Left lung (tissue), 4 donors: ENCODE measurements at regions not wholly inside any gene's neighbourhood (a gene's known extent, or its start where the extent isn't known, plus 50 kb on each side); places are given as distances from the start of the nearest gene placed in this dataset.
"Not testable (repeated sequence)": the region's sequence is repeated elsewhere in the genome, so short reads cannot be mapped to it uniquely, and the experiment has no call there.

Source experiments
- ATAC-seq: fragments of 200-7000 bp; cut with Tn5 transposase; one replicate; pipeline ENCODE4 v1.9.1; 2020; ENCODE audit warnings: moderate library complexity
- DNase-seq, 4 donors: peaks; one replicate each; pipeline ENCODE4 v3.0.0-alpha.2; 2013 to 2020
- H3K27ac ChIP-seq, 2 donors: fragments of 200-600 bp; sonication (generic) in 1 of 2; one replicate each; pipeline versions ENCODE4 v1.5.0 to v1.8.0; 2020 to 2021
- H3K27me3 ChIP-seq, 2 donors: fragments of 200-600 bp; sonication (generic) in 1 of 2; one replicate each; pipeline versions ENCODE4 v1.5.0 to v1.8.0; 2020 to 2021
- H3K36me3 ChIP-seq, 2 donors: fragments of 200-600 bp; sonication (generic) in 1 of 2; one replicate each; pipeline versions ENCODE4 v1.5.0 to v1.8.0; 2020 to 2021
- H3K4me1 ChIP-seq, 2 donors: fragments of 200-600 bp; one replicate each; pipeline ENCODE4 v1.8.0; 2021
- H3K4me3 ChIP-seq, 2 donors: fragments of 200-600 bp; sonication (generic) in 1 of 2; one replicate each; pipeline versions ENCODE4 v1.5.0 to v1.8.0; 2020 to 2021; ENCODE audit warnings: mild to moderate bottlenecking in 1 of 2
- H3K9me3 ChIP-seq, 2 donors: fragments of 200-600 bp; sonication (generic) in 1 of 2; one replicate each; pipeline versions ENCODE4 v1.5.0 to v1.8.0; 2020 to 2021
- intact Hi-C, 2 donors: fragments of 100-400 bp; cut with DNase I; formaldehyde crosslinking; loops; one replicate each; pipeline versions ENCODE4 v1.11.2 to v1.14.2; 2022
- TF ChIP-seq, protein P1 (sequence below), 2 donors: fragments of 200-600 bp; sonication (generic) in 1 of 2; IDR thresholded peaks; one replicate each; pipeline versions ENCODE4 v1.5.0 to v1.8.0; 2021; ENCODE audit warnings: antibody characterized with exemption in 2 of 2
- donor health status: DM: no; HTN: yes; CAD: no.
- donor health status: DM: no; HTN: no; CAD: no.

DNA sequence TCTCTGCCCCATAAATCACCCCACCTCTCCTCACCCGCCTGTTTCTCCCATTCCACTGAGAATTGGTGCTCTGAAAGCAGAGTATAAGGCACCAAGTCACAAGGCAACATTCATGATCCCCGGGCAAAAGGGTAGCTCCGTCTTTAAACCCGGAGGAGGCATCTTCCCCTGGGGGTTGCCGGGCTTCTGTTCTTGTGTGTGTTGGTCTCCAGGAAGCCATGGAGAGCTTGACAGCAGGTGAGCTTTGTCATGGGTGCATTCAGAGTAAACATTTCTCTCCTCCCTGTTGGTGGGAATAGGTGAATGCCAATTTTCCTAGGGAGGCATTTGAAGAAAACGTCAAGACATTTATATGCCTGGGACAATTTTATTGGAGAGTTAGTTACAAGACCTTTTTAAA is 275.5 kb upstream of the USP9Y start:
- H3K4me3 ChIP-seq, result no peak overlapping the region
- DNase-seq (no peak), ATAC-seq (no peak)
- no peaks in the 10 kb centered on the region for H3K36me3 ChIP-seq
- intact Hi-C loops, result no loop called here
- no peaks in the 10 kb centered on the region for H3K4me1 ChIP-seq
- TF ChIP-seq, protein P1, sequence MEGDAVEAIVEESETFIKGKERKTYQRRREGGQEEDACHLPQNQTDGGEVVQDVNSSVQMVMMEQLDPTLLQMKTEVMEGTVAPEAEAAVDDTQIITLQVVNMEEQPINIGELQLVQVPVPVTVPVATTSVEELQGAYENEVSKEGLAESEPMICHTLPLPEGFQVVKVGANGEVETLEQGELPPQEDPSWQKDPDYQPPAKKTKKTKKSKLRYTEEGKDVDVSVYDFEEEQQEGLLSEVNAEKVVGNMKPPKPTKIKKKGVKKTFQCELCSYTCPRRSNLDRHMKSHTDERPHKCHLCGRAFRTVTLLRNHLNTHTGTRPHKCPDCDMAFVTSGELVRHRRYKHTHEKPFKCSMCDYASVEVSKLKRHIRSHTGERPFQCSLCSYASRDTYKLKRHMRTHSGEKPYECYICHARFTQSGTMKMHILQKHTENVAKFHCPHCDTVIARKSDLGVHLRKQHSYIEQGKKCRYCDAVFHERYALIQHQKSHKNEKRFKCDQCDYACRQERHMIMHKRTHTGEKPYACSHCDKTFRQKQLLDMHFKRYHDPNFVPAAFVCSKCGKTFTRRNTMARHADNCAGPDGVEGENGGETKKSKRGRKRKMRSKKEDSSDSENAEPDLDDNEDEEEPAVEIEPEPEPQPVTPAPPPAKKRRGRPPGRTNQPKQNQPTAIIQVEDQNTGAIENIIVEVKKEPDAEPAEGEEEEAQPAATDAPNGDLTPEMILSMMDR (IDR thresholded peaks at IDR 0.05), result no peak
- H3K9me3 ChIP-seq, result no peaks in the 10 kb centered on the region
- no peak overlapping the region for H3K27ac ChIP-seq
- H3K27me3 ChIP-seq, result peaks cover 0 to 16% of the 10 kb centered on the region in 2 donors

DNA sequence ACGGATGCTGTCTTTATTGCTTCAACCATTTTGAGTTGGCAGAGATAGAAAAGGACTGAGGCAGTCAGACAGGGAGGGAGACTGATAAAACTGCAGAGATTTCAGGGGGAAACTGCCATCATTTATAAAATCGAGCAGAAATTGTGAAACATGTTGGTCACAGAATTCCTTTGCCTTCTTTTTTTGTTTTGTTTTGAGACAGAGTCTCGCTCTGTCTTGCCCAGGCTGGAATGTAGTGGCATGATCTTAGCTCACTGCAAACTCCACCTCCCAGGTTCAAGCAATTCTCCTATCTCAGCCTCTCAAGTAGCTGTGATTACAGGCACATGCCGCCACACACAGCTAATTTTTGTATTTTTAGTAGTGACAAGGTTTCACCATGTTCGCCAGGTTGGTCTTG is 273.7 kb upstream of the USP9Y start:
- Histone ChIP-seq H3K9me3 (no peaks in the 10 kb centered on the region), H3K27ac (no peak overlapping the region), H3K4me1 (no peaks in the 10 kb centered on the region), H3K36me3 (no peaks in the 10 kb centered on the region), H3K27me3 (no peaks in the 10 kb centered on the region), H3K4me3 (no peak overlapping the region)
- ATAC-seq (no peak), DNase-seq (no peak)
- TF ChIP-seq, protein P1 (IDR thresholded peaks at IDR 0.05), result no peak
- intact Hi-C loops, result no loop called here

DNA sequence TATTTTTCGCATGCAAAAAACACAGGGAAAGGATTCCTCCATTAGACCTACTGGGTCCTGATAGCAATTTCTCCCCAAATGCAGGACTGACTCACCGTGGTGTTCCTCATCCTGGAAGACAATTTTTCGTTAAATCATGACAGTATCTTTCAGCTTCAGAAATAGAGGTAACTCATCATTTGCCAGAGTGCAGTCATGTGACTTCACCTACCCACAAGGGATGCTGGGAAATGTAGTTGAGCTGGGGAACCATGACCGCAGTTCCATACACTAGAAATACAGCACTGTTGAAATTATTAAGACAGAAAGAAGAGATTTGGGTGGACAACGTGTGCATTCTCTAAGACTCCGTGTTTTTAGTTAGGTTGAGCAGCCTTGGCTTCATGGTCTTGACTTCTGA is 269.5 kb upstream of the USP9Y start:
- H3K36me3 ChIP-seq, result no peaks in the 10 kb centered on the region
- intact Hi-C loops, result no loop called here

DNA sequence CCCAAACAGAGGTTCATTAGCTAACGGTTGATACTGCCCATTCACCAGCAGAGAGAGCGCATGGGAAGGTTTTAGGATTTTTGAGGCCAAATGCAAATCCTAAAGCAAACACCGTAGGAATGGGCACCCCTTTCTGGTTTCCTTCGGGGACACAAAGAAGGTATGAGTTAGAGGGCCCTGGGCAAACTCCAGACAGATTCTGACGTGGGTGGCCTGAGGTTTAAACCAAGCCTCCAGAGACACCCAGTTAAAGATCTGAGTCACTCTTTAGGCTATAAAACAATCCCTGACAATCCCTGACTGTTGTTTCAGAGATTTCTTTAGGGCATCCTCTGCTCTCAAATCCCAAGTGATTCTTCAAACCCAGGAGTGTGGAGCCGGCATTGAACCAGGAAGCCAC is 262.2 kb upstream of the USP9Y start:
- intact Hi-C loops, H3K4me3 ChIP-seq, H3K9me3 ChIP-seq, H3K27me3 ChIP-seq, DNase-seq, H3K36me3 ChIP-seq, H3K27ac ChIP-seq, ATAC-seq, H3K4me1 ChIP-seq: not testable (repeated sequence)

More for the DNA sequence above, 269.5 kb upstream of the USP9Y start:
- no peak overlapping the region for H3K27ac ChIP-seq
- no peaks in the 10 kb centered on the region for H3K9me3 ChIP-seq
- TF ChIP-seq, protein P1 (IDR thresholded peaks at IDR 0.05), result no peak
- ATAC-seq, result no peak
- DNase-seq, result no peak
- no peaks in the 10 kb centered on the region for H3K27me3 ChIP-seq
- H3K4me1 ChIP-seq, result no peaks in the 10 kb centered on the region
- H3K4me3 ChIP-seq, result no peak overlapping the region

DNA sequence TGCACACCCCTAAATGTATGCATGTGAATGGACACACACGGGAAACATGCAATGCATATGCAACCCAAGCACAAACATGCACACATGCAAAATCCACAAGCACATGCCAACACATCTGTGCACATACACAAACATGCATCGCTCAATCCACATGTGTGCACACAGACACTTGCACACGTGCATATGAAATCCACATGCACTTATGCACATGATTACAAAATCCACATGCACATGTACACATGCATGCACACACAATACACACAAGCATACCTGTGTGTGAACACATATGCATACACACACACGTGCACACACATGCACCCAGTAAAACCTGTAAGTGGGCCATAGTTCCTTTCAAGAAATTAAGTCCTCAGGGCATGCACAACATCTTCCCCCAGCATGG is 256.8 kb upstream of the USP9Y start:
- intact Hi-C loops, result no loop called here
- Histone ChIP-seq H3K4me1 (no peaks in the 10 kb centered on the region), H3K27ac (no peak overlapping the region), H3K27me3 (no peaks in the 10 kb centered on the region), H3K9me3 (no peaks in the 10 kb centered on the region), H3K36me3 (no peaks in the 10 kb centered on the region), H3K4me3 (no peak overlapping the region)
- ATAC-seq (no peak), DNase-seq (no peak)
- TF ChIP-seq, protein P1 (IDR thresholded peaks at IDR 0.05), result no peak

DNA sequence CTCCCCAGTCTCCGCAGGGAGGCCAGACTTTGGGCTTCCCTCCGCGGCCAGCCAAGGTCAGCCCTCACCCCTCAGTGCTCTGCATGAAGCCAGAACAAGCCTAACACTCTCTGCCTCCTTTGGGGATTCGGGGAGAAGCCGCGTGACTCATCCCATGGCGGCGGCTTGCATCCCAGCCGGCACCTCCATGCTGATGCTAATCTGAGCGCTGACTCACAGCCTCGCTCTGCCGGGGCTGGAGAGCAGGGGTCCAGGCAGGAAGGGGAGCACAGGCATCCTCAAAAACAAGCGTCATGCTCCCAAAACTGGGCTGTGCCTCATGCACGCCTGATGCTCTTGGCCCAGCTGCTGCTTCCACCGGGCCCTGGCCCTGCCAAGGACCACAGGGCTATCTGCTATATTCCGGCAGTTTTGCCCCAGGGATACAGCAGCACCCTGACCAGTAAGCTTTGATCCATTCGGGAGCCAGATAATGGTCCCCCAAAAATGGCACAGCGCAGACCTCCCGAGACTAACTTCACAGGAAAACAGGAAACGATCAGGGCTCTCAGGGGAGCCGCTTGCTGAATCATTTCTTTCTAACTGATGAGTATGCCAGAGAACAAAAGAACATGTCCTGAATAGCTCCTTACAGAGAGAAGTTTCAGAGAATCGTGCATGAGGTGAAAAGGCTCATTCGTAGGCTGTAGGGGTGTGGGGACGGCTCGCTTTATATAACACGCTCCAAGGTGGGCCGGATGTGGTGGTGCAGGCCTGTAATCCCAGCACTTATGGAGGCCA is 254.4 kb upstream of the USP9Y start:
- H3K4me1 ChIP-seq, H3K36me3 ChIP-seq, DNase-seq, H3K9me3 ChIP-seq, intact Hi-C loops, H3K27me3 ChIP-seq, H3K4me3 ChIP-seq, H3K27ac ChIP-seq, ATAC-seq: not testable (repeated sequence)

DNA sequence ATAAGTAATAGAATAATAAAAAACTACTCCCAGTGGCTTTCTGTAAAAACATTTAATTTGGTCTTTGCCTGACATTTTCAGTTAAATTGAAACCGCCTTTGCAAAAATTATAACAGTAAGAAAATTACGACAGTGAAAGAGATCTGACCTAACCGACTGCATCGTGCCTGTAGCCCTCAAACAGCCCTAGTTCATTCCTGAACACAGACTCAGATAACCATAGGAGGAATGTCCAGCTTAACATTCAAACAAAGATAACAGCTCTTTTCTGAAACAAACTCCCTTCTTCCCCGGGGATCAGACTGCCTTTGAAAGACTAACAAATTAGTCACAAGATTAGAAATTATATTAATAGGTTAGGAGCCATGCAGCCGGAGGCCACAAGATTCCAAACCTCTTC is 252.5 kb upstream of the USP9Y start:
- ATAC-seq, DNase-seq, H3K27ac ChIP-seq, H3K27me3 ChIP-seq, intact Hi-C loops, H3K4me1 ChIP-seq, H3K4me3 ChIP-seq, H3K9me3 ChIP-seq, H3K36me3 ChIP-seq: not testable (repeated sequence)

DNA sequence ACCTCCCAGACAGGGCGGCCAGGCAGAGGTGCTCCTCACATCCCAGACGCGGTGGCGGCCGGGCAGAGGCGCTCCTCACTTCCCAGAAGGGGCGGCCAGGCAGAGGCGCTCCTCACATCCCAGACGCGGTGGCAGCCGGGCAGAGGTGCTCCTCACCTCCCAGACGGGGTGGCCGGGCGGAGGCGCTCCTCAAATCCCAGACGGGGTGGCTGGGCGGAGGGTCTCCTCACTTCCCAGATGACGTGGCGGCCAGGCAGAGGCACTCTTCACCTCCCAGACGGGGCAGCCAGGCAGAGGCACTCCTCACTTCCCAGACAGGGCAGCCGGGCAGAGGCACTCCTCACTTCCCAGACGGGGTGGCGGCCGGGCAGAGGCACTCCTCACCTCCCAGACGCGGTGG is 247.7 kb upstream of the USP9Y start:
- H3K36me3 ChIP-seq, H3K4me3 ChIP-seq, intact Hi-C loops, H3K27me3 ChIP-seq, H3K27ac ChIP-seq, H3K9me3 ChIP-seq, H3K4me1 ChIP-seq, ATAC-seq: not testable (repeated sequence)
- peak in 1 of 4 donors; percentile 22 for DNase-seq
